ENCODE measurements at regions not wholly inside any gene's neighbourhood (a gene's known extent, or its start where the extent isn't known, plus 50 kb on each side); places are given as distances from the start of the nearest gene placed in this dataset.

DNA sequence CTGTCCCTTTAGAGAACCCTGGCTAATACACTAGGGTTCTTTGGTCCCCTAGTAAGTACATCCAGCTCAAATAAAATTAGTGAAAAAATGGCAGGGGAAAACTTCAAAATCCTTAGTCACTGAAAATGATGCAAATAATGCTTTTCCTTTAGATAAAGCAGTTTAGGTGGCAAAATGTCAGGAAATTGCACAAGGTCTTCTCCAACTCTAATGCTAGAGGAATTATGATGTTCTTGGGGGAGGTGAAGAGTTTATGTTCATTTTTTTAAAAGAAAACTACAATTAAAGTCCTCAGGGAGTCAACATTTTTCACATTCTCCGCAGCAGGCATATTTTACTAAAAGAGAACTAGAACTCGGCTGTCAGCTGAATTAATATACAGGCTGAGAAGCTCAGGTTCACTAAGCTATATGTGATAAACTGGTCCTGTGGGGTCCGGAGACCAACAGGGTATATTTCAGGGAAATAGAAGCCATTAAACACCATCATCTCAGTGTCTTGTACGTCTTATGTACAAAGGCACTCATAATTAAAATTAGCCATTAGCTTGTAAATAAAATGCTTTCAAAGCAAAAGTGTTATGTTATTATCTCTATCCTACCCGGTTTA is 1164.7 kb upstream of the AUTS2 start:
- TF ChIP-seq EZH2phosphoT487 (IDR thresholded peaks at IDR 0.05; ENCODE audit: borderline replicate concordance), result no peak
- TF ChIP-seq, protein P1, sequence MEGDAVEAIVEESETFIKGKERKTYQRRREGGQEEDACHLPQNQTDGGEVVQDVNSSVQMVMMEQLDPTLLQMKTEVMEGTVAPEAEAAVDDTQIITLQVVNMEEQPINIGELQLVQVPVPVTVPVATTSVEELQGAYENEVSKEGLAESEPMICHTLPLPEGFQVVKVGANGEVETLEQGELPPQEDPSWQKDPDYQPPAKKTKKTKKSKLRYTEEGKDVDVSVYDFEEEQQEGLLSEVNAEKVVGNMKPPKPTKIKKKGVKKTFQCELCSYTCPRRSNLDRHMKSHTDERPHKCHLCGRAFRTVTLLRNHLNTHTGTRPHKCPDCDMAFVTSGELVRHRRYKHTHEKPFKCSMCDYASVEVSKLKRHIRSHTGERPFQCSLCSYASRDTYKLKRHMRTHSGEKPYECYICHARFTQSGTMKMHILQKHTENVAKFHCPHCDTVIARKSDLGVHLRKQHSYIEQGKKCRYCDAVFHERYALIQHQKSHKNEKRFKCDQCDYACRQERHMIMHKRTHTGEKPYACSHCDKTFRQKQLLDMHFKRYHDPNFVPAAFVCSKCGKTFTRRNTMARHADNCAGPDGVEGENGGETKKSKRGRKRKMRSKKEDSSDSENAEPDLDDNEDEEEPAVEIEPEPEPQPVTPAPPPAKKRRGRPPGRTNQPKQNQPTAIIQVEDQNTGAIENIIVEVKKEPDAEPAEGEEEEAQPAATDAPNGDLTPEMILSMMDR (conservative IDR thresholded peaks at IDR 0.05; ENCODE audit: low read length), result no peak
- Histone ChIP-seq H2AFZ (ENCODE audit: low read length) (no peak overlapping the region), H4K20me1 (ENCODE audit: insufficient read depth, low read length, poor library complexity, severe bottlenecking) (no peaks in the 10 kb centered on the region), H3K9me2 (replicated peaks; ENCODE audit: low read depth, low read length) (no peaks in the 10 kb centered on the region), H3F3A (ENCODE audit: low read depth) (no peaks in the 10 kb centered on the region), H3K27me3 (ENCODE audit: insufficient read depth, low read length, poor library complexity, severe bottlenecking) (no peaks in the 10 kb centered on the region), H3K9ac (ENCODE audit: low read depth, low read length, poor library complexity, severe bottlenecking) (no peak overlapping the region), H3K4me3 (ENCODE audit: low read length, poor library complexity, severe bottlenecking) (no peak overlapping the region), H3K4me1 (ENCODE audit: insufficient read depth, low read length, poor library complexity, severe bottlenecking) (no peaks in the 10 kb centered on the region), H3K36me3 (ENCODE audit: insufficient read depth, low read length) (no peaks in the 10 kb centered on the region), H3K4me2 (ENCODE audit: low read depth, low read length, poor library complexity, severe bottlenecking) (no peak overlapping the region), H3K79me2 (ENCODE audit: insufficient read depth, low read length) (no peaks in the 10 kb centered on the region), H3K9me3 (ENCODE audit: insufficient read depth, low read depth, low read length) (peaks cover 4% of the 10 kb centered on the region; the same call in 1 of the 2 replicates)

DNA sequence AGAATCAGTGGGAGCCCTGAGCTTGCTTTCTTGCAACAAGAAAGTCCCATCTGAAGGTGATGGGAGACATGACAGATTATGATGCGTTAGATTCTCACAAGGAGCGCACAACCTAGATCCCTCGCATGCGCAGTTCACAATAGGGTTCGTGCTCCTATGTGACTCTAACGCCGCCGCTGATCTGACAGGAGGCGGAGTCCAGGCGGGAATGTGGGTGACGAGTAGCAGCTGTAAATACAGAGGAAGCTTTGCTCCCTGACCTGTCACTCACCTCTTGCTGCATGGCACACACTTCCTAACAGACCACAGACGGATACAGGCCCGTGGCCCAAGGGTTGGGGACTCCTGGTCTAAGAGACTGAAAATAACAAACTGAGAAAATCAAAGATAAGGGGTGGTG is 1163.4 kb upstream of the AUTS2 start:
- no peak overlapping the region for H3K4me3 ChIP-seq (ENCODE audit: low read length, poor library complexity, severe bottlenecking)
- H4K20me1 ChIP-seq (ENCODE audit: insufficient read depth, low read length, poor library complexity, severe bottlenecking), result no peaks in the 10 kb centered on the region
- no peak overlapping the region for H3K4me2 ChIP-seq (ENCODE audit: low read depth, low read length, poor library complexity, severe bottlenecking)
- no peaks in the 10 kb centered on the region for H3K79me2 ChIP-seq (ENCODE audit: insufficient read depth, low read length)
- H3K27me3 ChIP-seq (ENCODE audit: insufficient read depth, low read length, poor library complexity, severe bottlenecking), result no peaks in the 10 kb centered on the region
- no peaks in the 10 kb centered on the region for H3K4me1 ChIP-seq (ENCODE audit: insufficient read depth, low read length, poor library complexity, severe bottlenecking)
- no peaks in the 10 kb centered on the region for H3F3A ChIP-seq (ENCODE audit: low read depth)
- no peaks in the 10 kb centered on the region for H3K9me2 ChIP-seq (replicated peaks; ENCODE audit: low read depth, low read length)
- H3K36me3 ChIP-seq (ENCODE audit: insufficient read depth, low read length), result no peaks in the 10 kb centered on the region
- H3K9me3 ChIP-seq (ENCODE audit: insufficient read depth, low read depth, low read length), result peaks cover 4% of the 10 kb centered on the region; the same call in 1 of the 2 replicates
- no peak overlapping the region for H3K9ac ChIP-seq (ENCODE audit: low read depth, low read length, poor library complexity, severe bottlenecking)
- no peak for TF ChIP-seq EZH2phosphoT487 (IDR thresholded peaks at IDR 0.05; ENCODE audit: borderline replicate concordance)
- TF ChIP-seq, protein P1 (conservative IDR thresholded peaks at IDR 0.05; ENCODE audit: low read length), result no peak
- H2AFZ ChIP-seq (ENCODE audit: low read length), result no peak overlapping the region

DNA sequence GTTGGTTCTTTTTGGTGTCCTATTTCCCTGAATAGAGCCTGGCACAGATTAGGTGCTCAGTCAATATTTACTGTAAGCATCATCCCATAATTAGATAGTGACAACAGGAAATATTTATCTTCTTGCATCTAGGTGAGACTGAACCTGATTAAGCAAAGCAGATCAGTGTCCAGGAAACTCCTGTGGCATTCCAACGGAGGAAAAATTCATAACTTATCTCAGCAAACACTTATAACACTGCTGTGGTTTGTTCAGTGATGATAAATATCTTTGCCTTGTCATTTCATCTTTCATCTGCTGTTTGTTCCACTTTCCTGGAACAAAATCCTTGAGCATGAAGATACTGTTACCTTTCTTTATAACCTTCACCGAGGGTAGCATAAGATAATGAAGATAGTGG is 1160.3 kb upstream of the AUTS2 start:
- no peak overlapping the region for H2AFZ ChIP-seq (ENCODE audit: low read length)
- no peaks in the 10 kb centered on the region for H3F3A ChIP-seq (ENCODE audit: low read depth)
- no peaks in the 10 kb centered on the region for H3K36me3 ChIP-seq (ENCODE audit: insufficient read depth, low read length)
- H3K4me1 ChIP-seq (ENCODE audit: insufficient read depth, low read length, poor library complexity, severe bottlenecking), result no peaks in the 10 kb centered on the region
- H3K4me2 ChIP-seq (ENCODE audit: low read depth, low read length, poor library complexity, severe bottlenecking), result no peak overlapping the region
- H3K9ac ChIP-seq (ENCODE audit: low read depth, low read length, poor library complexity, severe bottlenecking), result no peak overlapping the region
- H3K27me3 ChIP-seq (ENCODE audit: insufficient read depth, low read length, poor library complexity, severe bottlenecking), result no peaks in the 10 kb centered on the region
- H3K9me3 ChIP-seq (ENCODE audit: insufficient read depth, low read depth, low read length), result no peaks in the 10 kb centered on the region
- H3K79me2 ChIP-seq (ENCODE audit: insufficient read depth, low read length), result no peaks in the 10 kb centered on the region
- TF ChIP-seq EZH2phosphoT487 (IDR thresholded peaks at IDR 0.05; ENCODE audit: borderline replicate concordance), result no peak
- TF ChIP-seq, protein P1 (conservative IDR thresholded peaks at IDR 0.05; ENCODE audit: low read length), result no peak
- no peaks in the 10 kb centered on the region for H3K9me2 ChIP-seq (replicated peaks; ENCODE audit: low read depth, low read length)
- H3K4me3 ChIP-seq (ENCODE audit: low read length, poor library complexity, severe bottlenecking), result no peak overlapping the region
- H4K20me1 ChIP-seq (ENCODE audit: insufficient read depth, low read length, poor library complexity, severe bottlenecking), result no peaks in the 10 kb centered on the region
